ENCODE measurements at regions not wholly inside any gene's neighbourhood (a gene's known extent, or its start where the extent isn't known, plus 50 kb on each side); places are given as distances from the start of the nearest gene placed in this dataset.

DNA sequence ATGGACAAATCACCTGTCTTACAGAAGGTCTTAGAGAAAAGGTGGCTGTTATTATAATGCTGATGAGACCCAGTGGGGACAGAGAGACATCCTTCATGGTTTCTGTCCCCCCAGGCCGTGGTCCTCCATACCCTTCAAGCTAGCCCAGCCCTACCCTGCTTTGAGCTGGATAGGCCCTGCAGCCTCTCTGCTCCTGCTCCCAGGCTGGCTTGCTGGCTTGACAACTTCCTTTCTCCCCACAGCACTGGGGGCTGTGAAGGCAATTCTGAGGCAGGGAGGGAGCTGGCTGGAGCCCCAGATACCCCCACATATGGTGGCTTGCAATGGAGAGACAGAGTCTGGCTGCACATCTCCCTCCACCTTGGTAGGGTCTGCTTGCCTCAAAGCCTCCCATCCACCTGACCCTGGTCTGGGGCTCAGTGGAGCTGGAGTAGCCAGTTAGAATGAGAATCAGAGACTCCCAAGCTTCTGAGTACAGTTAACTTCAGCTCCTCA is 118.2 kb downstream of the PJA1 start:
- no peak for DNase-seq (ENCODE audit: low read depth, low spot score)
- in situ Hi-C loops (cut with HindIII; ENCODE audit: low pct_unique_long_range_greater_than_20kb, low sequenced_read_pairs): no loop called here
- Histone ChIP-seq H3K27me3 (ENCODE audit: control insufficient read depth, insufficient read depth, low read length) (no peaks in the 10 kb centered on the region; the same call in 1 of the 2 replicates), H3K9me3 (ENCODE audit: control insufficient read depth, insufficient read depth, low read depth, low read length) (no peaks in the 10 kb centered on the region), H3K4me1 (ENCODE audit: control insufficient read depth, insufficient read depth, low read length) (no peaks in the 10 kb centered on the region), H3K36me3 (ENCODE audit: control insufficient read depth, insufficient read depth, low read length) (no peaks in the 10 kb centered on the region), H3K27ac (ENCODE audit: low read length) (no peak overlapping the region), H3K4me3 (ENCODE audit: low read depth in 2 of 2, low read length in 2 of 2) (no peak overlapping the region)
- intact Hi-C loops (cut with micrococcal nuclease; ENCODE audit: unreplicated experiment): no loop called here
- ATAC-seq: no peak
- CTCF ChIA-PET: no interaction called here
- TF ChIP-seq SIN3A (IDR thresholded peaks at IDR 0.05; ENCODE audit: borderline replicate concordance, insufficient read depth, low read depth, low read length) (no peak), POLR2AphosphoS5 (IDR thresholded peaks at IDR 0.05; ENCODE audit: low read depth, low read length) (no peak), TCF7L2 (IDR thresholded peaks at IDR 0.05; ENCODE audit: low read depth, low read length) (no peak)
- TF ChIP-seq, protein P1, sequence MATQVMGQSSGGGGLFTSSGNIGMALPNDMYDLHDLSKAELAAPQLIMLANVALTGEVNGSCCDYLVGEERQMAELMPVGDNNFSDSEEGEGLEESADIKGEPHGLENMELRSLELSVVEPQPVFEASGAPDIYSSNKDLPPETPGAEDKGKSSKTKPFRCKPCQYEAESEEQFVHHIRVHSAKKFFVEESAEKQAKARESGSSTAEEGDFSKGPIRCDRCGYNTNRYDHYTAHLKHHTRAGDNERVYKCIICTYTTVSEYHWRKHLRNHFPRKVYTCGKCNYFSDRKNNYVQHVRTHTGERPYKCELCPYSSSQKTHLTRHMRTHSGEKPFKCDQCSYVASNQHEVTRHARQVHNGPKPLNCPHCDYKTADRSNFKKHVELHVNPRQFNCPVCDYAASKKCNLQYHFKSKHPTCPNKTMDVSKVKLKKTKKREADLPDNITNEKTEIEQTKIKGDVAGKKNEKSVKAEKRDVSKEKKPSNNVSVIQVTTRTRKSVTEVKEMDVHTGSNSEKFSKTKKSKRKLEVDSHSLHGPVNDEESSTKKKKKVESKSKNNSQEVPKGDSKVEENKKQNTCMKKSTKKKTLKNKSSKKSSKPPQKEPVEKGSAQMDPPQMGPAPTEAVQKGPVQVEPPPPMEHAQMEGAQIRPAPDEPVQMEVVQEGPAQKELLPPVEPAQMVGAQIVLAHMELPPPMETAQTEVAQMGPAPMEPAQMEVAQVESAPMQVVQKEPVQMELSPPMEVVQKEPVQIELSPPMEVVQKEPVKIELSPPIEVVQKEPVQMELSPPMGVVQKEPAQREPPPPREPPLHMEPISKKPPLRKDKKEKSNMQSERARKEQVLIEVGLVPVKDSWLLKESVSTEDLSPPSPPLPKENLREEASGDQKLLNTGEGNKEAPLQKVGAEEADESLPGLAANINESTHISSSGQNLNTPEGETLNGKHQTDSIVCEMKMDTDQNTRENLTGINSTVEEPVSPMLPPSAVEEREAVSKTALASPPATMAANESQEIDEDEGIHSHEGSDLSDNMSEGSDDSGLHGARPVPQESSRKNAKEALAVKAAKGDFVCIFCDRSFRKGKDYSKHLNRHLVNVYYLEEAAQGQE (IDR thresholded peaks at IDR 0.05; ENCODE audit: insufficient read depth in 1 of 2, low read depth in 2 of 2, low read length in 1 of 2): no peak
- TF ChIP-seq, protein P2, sequence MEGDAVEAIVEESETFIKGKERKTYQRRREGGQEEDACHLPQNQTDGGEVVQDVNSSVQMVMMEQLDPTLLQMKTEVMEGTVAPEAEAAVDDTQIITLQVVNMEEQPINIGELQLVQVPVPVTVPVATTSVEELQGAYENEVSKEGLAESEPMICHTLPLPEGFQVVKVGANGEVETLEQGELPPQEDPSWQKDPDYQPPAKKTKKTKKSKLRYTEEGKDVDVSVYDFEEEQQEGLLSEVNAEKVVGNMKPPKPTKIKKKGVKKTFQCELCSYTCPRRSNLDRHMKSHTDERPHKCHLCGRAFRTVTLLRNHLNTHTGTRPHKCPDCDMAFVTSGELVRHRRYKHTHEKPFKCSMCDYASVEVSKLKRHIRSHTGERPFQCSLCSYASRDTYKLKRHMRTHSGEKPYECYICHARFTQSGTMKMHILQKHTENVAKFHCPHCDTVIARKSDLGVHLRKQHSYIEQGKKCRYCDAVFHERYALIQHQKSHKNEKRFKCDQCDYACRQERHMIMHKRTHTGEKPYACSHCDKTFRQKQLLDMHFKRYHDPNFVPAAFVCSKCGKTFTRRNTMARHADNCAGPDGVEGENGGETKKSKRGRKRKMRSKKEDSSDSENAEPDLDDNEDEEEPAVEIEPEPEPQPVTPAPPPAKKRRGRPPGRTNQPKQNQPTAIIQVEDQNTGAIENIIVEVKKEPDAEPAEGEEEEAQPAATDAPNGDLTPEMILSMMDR (IDR thresholded peaks at IDR 0.05): no peak
- POLR2A ChIA-PET: no interaction called here
- BruUV-seq (replicated peaks): no TSS peak

DNA sequence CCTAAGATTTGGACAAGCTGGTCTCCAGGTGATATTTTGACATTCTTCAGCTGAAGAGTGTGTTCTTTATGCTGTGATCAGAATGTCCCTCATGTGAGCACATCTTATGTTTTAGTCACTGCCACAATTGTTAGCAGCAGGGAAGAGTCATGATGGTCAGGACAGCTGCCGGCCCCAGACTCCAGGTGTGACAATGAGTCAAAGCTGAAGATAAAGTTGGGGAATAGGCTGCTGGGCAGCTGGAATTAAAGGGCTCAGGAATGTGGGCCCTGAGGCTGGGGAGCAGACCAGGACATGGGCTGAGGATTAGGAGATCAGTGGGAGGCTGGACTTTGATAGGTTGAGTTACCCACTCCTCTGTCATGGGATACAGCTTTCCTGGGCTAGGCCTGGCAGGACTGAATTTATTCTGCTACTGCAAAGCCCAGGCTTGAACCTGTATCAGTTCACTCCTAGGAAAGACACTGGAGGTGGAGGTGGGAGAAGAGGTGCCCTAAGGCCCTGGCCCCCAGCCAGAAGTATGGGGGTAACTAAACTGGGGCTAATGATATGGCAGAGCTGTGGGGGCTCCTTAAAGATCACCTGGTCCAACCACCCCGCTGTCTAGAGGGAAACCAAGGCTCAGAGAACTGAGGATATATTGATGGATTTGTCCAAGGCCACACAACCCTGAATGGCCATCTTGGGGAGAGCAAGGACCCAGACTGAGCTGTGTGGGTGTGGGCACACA is 119.5 kb downstream of the PJA1 start:
- H3K9me3 ChIP-seq (ENCODE audit: control insufficient read depth, insufficient read depth, low read depth, low read length): no peaks in the 10 kb centered on the region
- CTCF ChIA-PET: no interaction called here
- DNase-seq (ENCODE audit: low read depth, low spot score): no peak

More for the DNA sequence above, 119.5 kb downstream of the PJA1 start:
- no peak overlapping the region for H3K4me3 ChIP-seq (ENCODE audit: low read depth in 2 of 2, low read length in 2 of 2)
- H3K27ac ChIP-seq (ENCODE audit: low read length): no peak overlapping the region
- TF ChIP-seq SIN3A (IDR thresholded peaks at IDR 0.05; ENCODE audit: borderline replicate concordance, insufficient read depth, low read depth, low read length) (no peak), TCF7L2 (IDR thresholded peaks at IDR 0.05; ENCODE audit: low read depth, low read length) (no peak), POLR2AphosphoS5 (IDR thresholded peaks at IDR 0.05; ENCODE audit: low read depth, low read length) (no peak)
- TF ChIP-seq, protein P2 (IDR thresholded peaks at IDR 0.05): no peak
- TF ChIP-seq, protein P1 (IDR thresholded peaks at IDR 0.05; ENCODE audit: insufficient read depth in 1 of 2, low read depth in 2 of 2, low read length in 1 of 2): no peak
- in situ Hi-C loops (cut with HindIII; ENCODE audit: low pct_unique_long_range_greater_than_20kb, low sequenced_read_pairs): no loop called here
- no TSS peak for BruUV-seq (replicated peaks)
- ATAC-seq: no peak
- no peaks in the 10 kb centered on the region; the same call in 1 of the 2 replicates for H3K27me3 ChIP-seq (ENCODE audit: control insufficient read depth, insufficient read depth, low read length)
- POLR2A ChIA-PET: no interaction called here
- intact Hi-C loops (cut with micrococcal nuclease; ENCODE audit: unreplicated experiment): no loop called here
- no peaks in the 10 kb centered on the region for H3K36me3 ChIP-seq (ENCODE audit: control insufficient read depth, insufficient read depth, low read length)
- H3K4me1 ChIP-seq (ENCODE audit: control insufficient read depth, insufficient read depth, low read length): no peaks in the 10 kb centered on the region
